ENCODE measurements at regions not wholly inside any gene's neighbourhood (a gene's known extent, or its start where the extent isn't known, plus 50 kb on each side); places are given as distances from the start of the nearest gene placed in this dataset.
"Not testable (repeated sequence)": the region's sequence is repeated elsewhere in the genome, so short reads cannot be mapped to it uniquely, and the experiment has no call there.

DNA sequence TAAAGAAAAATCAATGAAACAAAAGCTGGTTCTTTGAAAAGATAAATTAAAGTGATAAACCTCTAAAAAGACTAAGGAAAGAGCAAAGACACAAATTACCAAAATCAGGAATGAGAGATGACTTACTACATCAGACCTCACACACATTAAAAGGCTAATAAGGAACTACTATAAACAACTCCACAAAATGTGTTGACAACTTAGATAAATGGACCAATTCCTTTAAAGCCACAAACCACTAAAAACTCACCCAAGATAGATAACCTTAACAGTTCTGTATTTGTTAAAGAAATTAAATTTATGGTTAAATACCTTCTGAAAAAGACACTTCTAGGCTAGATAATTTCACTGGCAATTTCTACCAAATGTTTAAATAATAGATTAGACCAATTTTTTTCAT lies 170.4 kb downstream of the SMAD6 start:
- Histone ChIP-seq H3K27ac (replicated peaks; ENCODE audit: low read length) (no peak overlapping the region), H2AFZ (ENCODE audit: low read length) (no peak overlapping the region), H4K91ac (ENCODE audit: low read depth, low read length, poor library complexity) (no peak overlapping the region), H3K4me2 (ENCODE audit: insufficient read depth, low read length, poor library complexity, severe bottlenecking) (no peak overlapping the region), H3K79me1 (ENCODE audit: low read depth, low read length) (no peaks in the 10 kb centered on the region), H3K18ac (ENCODE audit: low read length) (no peak overlapping the region), H3K36me3 (replicated peaks in 1 of 2; ENCODE audit: control insufficient read depth in 2 of 2, insufficient read depth in 2 of 2, low read length in 2 of 2) (no peaks in the 10 kb centered on the region), H3K14ac (ENCODE audit: low read length) (no peak overlapping the region), H3K4me3 (ENCODE audit: low read length in 2 of 2) (no peak overlapping the region), H2AK5ac (ENCODE audit: low read depth, low read length) (no peak overlapping the region), H2BK12ac (ENCODE audit: low read length) (no peak overlapping the region), H2BK15ac (ENCODE audit: low read length) (no peak overlapping the region), H3K23ac (ENCODE audit: low read depth, low read length, poor library complexity) (no peak overlapping the region), H3K9me3 (replicated peaks in 1 of 2; ENCODE audit: control insufficient read depth in 2 of 2, insufficient read depth in 1 of 2, low read depth in 1 of 2, low read length in 2 of 2) (no peaks in the 10 kb centered on the region), H3K4me1 (ENCODE audit: control insufficient read depth in 2 of 2, insufficient read depth in 1 of 2, low read depth in 1 of 2, low read length in 2 of 2) (peaks cover 0 to 2% of the 10 kb centered on the region in 2 donors), H2BK120ac (ENCODE audit: low read depth, low read length) (no peak overlapping the region), H2BK5ac (ENCODE audit: low read length) (no peak overlapping the region), H3K27me3 (ENCODE audit: control insufficient read depth in 3 of 3, insufficient read depth in 3 of 3, low read depth in 1 of 3, low read length in 3 of 3) (peaks cover 0 to 15% (median 0%) of the 10 kb centered on the region in 3 experiments), H3K9ac (ENCODE audit: low read depth, low read length, poor library complexity) (no peak overlapping the region), H4K8ac (ENCODE audit: low read depth, low read length) (no peak overlapping the region), H3K4ac (ENCODE audit: low read length) (no peak overlapping the region)
- no peak for DNase-seq (ENCODE audit: low spot score)

- H3K4me3 ChIP-seq (ENCODE audit: low read length in 2 of 2); H2BK12ac ChIP-seq (ENCODE audit: low read length); H2BK15ac ChIP-seq (ENCODE audit: low read length); H3K27ac ChIP-seq (replicated peaks; ENCODE audit: low read length); H2BK5ac ChIP-seq (ENCODE audit: low read length); H2AK5ac ChIP-seq (ENCODE audit: low read depth, low read length); H3K9me3 ChIP-seq (replicated peaks in 1 of 2; ENCODE audit: control insufficient read depth in 2 of 2, insufficient read depth in 1 of 2, low read depth in 1 of 2, low read length in 2 of 2); H3K79me1 ChIP-seq (ENCODE audit: low read depth, low read length); H2AFZ ChIP-seq (ENCODE audit: low read length); H3K36me3 ChIP-seq (replicated peaks in 1 of 2; ENCODE audit: control insufficient read depth in 2 of 2, insufficient read depth in 2 of 2, low read length in 2 of 2); H3K18ac ChIP-seq (ENCODE audit: low read length); H3K14ac ChIP-seq (ENCODE audit: low read length); H4K8ac ChIP-seq (ENCODE audit: low read depth, low read length); H4K91ac ChIP-seq (ENCODE audit: low read depth, low read length, poor library complexity); H3K23ac ChIP-seq (ENCODE audit: low read depth, low read length, poor library complexity); H3K4me1 ChIP-seq (ENCODE audit: control insufficient read depth in 2 of 2, insufficient read depth in 1 of 2, low read depth in 1 of 2, low read length in 2 of 2); H3K4ac ChIP-seq (ENCODE audit: low read length); H3K9ac ChIP-seq (ENCODE audit: low read depth, low read length, poor library complexity); H3K4me2 ChIP-seq (ENCODE audit: insufficient read depth, low read length, poor library complexity, severe bottlenecking); DNase-seq (ENCODE audit: low spot score); H2BK120ac ChIP-seq (ENCODE audit: low read depth, low read length): not testable (repeated sequence)
- H3K27me3 ChIP-seq (ENCODE audit: control insufficient read depth in 3 of 3, insufficient read depth in 3 of 3, low read depth in 1 of 3, low read length in 3 of 3), result peaks cover 0 to 15% (median 0%) of the 10 kb centered on the region in 3 experiments
- no CpG with 5 or more reads among the region's 3 CpGs for WGBS, 2 donors (ENCODE audit: extremely low coverage in 2 of 2, insufficient read length in 2 of 2, insufficient replicate concordance in 1 of 2)
These were observed 171.3 kb downstream of the SMAD6 start for GRCh38 chr15:66873331-66873730.

- Histone ChIP-seq H2AFZ (ENCODE audit: low read length) (no peak overlapping the region), H2BK5ac (ENCODE audit: low read length) (no peak overlapping the region), H2BK120ac (ENCODE audit: low read depth, low read length) (no peak overlapping the region), H3K4me1 (ENCODE audit: control insufficient read depth in 2 of 2, insufficient read depth in 1 of 2, low read depth in 1 of 2, low read length in 2 of 2) (peaks cover 0 to 7% of the 10 kb centered on the region in 2 donors), H3K9ac (ENCODE audit: low read depth, low read length, poor library complexity) (no peak overlapping the region), H3K4me2 (ENCODE audit: insufficient read depth, low read length, poor library complexity, severe bottlenecking) (no peak overlapping the region), H2BK12ac (ENCODE audit: low read length) (no peak overlapping the region), H4K91ac (ENCODE audit: low read depth, low read length, poor library complexity) (no peak overlapping the region), H3K27ac (replicated peaks; ENCODE audit: low read length) (no peak overlapping the region), H2AK5ac (ENCODE audit: low read depth, low read length) (no peak overlapping the region), H3K79me1 (ENCODE audit: low read depth, low read length) (no peaks in the 10 kb centered on the region), H3K27me3 (ENCODE audit: control insufficient read depth in 3 of 3, insufficient read depth in 3 of 3, low read depth in 1 of 3, low read length in 3 of 3) (peaks cover 0 to 15% (median 0%) of the 10 kb centered on the region in 3 experiments), H3K23ac (ENCODE audit: low read depth, low read length, poor library complexity) (no peak overlapping the region), H3K4ac (ENCODE audit: low read length) (no peak overlapping the region), H3K36me3 (replicated peaks in 1 of 2; ENCODE audit: control insufficient read depth in 2 of 2, insufficient read depth in 2 of 2, low read length in 2 of 2) (no peaks in the 10 kb centered on the region), H4K8ac (ENCODE audit: low read depth, low read length) (no peak overlapping the region), H3K14ac (ENCODE audit: low read length) (no peak overlapping the region), H2BK15ac (ENCODE audit: low read length) (no peak overlapping the region), H3K4me3 (ENCODE audit: low read length in 2 of 2) (no peak overlapping the region), H3K9me3 (replicated peaks in 1 of 2; ENCODE audit: control insufficient read depth in 2 of 2, insufficient read depth in 1 of 2, low read depth in 1 of 2, low read length in 2 of 2) (no peaks in the 10 kb centered on the region), H3K18ac (ENCODE audit: low read length) (no peak overlapping the region)
- WGBS, 2 donors (ENCODE audit: extremely low coverage in 2 of 2, insufficient read length in 2 of 2, insufficient replicate concordance in 1 of 2), result no CpG with 5 or more reads among the region's 6 CpGs
- no peak for DNase-seq (ENCODE audit: low spot score)
These were observed 171.8 kb downstream of the SMAD6 start for GRCh38 chr15:66873856-66874255.

GRCh38 chr15:66875588-66876420 lies 173.8 kb downstream of the SMAD6 start:
- peak overlapping the region; percentile 24 for H2AK5ac ChIP-seq (ENCODE audit: low read depth, low read length)
- no peaks in the 10 kb centered on the region for H3K79me1 ChIP-seq (ENCODE audit: low read depth, low read length)
- peaks cover 0 to 15% (median 0%) of the 10 kb centered on the region in 3 experiments for H3K27me3 ChIP-seq (ENCODE audit: control insufficient read depth in 3 of 3, insufficient read depth in 3 of 3, low read depth in 1 of 3, low read length in 3 of 3)
- no CpG with 5 or more reads among the region's 17 CpGs for WGBS, 2 donors (ENCODE audit: extremely low coverage in 2 of 2, insufficient read length in 2 of 2, insufficient replicate concordance in 1 of 2)
- no peaks in the 10 kb centered on the region for H3K36me3 ChIP-seq (replicated peaks in 1 of 2; ENCODE audit: control insufficient read depth in 2 of 2, insufficient read depth in 2 of 2, low read length in 2 of 2)
- H3K4me3 ChIP-seq (ENCODE audit: low read length in 2 of 2), result no peak overlapping the region
- H3K4me1 ChIP-seq (ENCODE audit: control insufficient read depth in 2 of 2, insufficient read depth in 1 of 2, low read depth in 1 of 2, low read length in 2 of 2), result peaks cover 0 to 10% of the 10 kb centered on the region in 2 donors
- no peak overlapping the region for H4K8ac ChIP-seq (ENCODE audit: low read depth, low read length)
- no peak overlapping the region for H2AFZ ChIP-seq (ENCODE audit: low read length)
- H2BK120ac ChIP-seq (ENCODE audit: low read depth, low read length), result no peak overlapping the region
- H3K27ac ChIP-seq (replicated peaks; ENCODE audit: low read length), result no peak overlapping the region
- no peaks in the 10 kb centered on the region for H3K9me3 ChIP-seq (replicated peaks in 1 of 2; ENCODE audit: control insufficient read depth in 2 of 2, insufficient read depth in 1 of 2, low read depth in 1 of 2, low read length in 2 of 2)
- H3K18ac ChIP-seq (ENCODE audit: low read length), result peak overlapping the region; percentile 53
- H3K14ac ChIP-seq (ENCODE audit: low read length), result no peak overlapping the region
- no peak overlapping the region for H2BK15ac ChIP-seq (ENCODE audit: low read length)
- no peak overlapping the region for H3K4me2 ChIP-seq (ENCODE audit: insufficient read depth, low read length, poor library complexity, severe bottlenecking)
- no peak overlapping the region for H3K9ac ChIP-seq (ENCODE audit: low read depth, low read length, poor library complexity)
- H3K4ac ChIP-seq (ENCODE audit: low read length), result no peak overlapping the region
- H2BK5ac ChIP-seq (ENCODE audit: low read length), result no peak overlapping the region
- no peak overlapping the region for H4K91ac ChIP-seq (ENCODE audit: low read depth, low read length, poor library complexity)
- no peak overlapping the region for H2BK12ac ChIP-seq (ENCODE audit: low read length)
- H3K23ac ChIP-seq (ENCODE audit: low read depth, low read length, poor library complexity), result no peak overlapping the region
- no peak for DNase-seq (ENCODE audit: low spot score)
